ENCODE measurements at regions not wholly inside any gene's neighbourhood (a gene's known extent, or its start where the extent isn't known, plus 50 kb on each side); places are given as distances from the start of the nearest gene placed in this dataset.

DNA sequence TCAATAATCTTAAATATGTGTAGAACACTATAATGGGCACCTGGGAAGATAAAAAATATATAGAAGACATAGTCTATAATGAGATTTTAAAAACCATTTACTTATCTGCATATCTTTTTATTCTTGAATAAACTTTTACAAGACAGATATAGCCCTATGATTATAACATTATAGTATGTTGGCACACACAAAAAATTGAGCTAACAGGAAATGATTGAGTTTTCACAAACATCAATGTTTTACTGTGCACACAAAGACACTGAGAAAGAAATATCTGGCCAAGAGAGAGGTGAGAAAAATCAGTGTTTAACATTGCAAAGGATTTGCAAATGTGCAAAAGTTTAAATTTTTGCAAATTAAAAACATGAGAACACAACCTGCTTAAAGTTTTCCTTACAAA lies 124.3 kb downstream of the BBS10 start:
- TF ChIP-seq, protein P1, sequence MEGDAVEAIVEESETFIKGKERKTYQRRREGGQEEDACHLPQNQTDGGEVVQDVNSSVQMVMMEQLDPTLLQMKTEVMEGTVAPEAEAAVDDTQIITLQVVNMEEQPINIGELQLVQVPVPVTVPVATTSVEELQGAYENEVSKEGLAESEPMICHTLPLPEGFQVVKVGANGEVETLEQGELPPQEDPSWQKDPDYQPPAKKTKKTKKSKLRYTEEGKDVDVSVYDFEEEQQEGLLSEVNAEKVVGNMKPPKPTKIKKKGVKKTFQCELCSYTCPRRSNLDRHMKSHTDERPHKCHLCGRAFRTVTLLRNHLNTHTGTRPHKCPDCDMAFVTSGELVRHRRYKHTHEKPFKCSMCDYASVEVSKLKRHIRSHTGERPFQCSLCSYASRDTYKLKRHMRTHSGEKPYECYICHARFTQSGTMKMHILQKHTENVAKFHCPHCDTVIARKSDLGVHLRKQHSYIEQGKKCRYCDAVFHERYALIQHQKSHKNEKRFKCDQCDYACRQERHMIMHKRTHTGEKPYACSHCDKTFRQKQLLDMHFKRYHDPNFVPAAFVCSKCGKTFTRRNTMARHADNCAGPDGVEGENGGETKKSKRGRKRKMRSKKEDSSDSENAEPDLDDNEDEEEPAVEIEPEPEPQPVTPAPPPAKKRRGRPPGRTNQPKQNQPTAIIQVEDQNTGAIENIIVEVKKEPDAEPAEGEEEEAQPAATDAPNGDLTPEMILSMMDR (IDR thresholded peaks at IDR 0.05) = no peak
- no peak for TF ChIP-seq POLR2A (IDR thresholded peaks at IDR 0.05)

All from esophagus squamous epithelium (tissue), 4 donors.